HG02840 (cell line): ENCODE measurements at regions not wholly inside any gene's neighbourhood (a gene's known extent, or its start where the extent isn't known, plus 50 kb on each side); places are given as distances from the start of the nearest gene placed in this dataset.

Experiments
- ATAC-seq: cut with Tn5 transposase; IDR thresholded peaks from one replicate; pipeline ENCODE4 v1.9.1; 2021; ENCODE audit warnings: mild to moderate bottlenecking, moderate library complexity, moderate number of reproducible peaks; ENCODE audit not compliant: unreplicated experiment, low FRiP score

GRCh38 chr7:33841031-33841430, 64.3 kb upstream of the BMPER start:
- no peak for ATAC-seq

- ATAC-seq: no peak
These were observed 63.6 kb upstream of the BMPER start for GRCh38 chr7:33841705-33842129.

- ATAC-seq: no peak
These were observed 63.2 kb upstream of the BMPER start for GRCh38 chr7:33842150-33842549.

GRCh38 chr7:33845991-33846509, 59.3 kb upstream of the BMPER start:
- no peak for ATAC-seq

GRCh38 chr7:33849004-33849403, 56.3 kb upstream of the BMPER start:
- ATAC-seq: no peak

GRCh38 chr7:33849971-33850559, 55.3 kb upstream of the BMPER start:
- no peak for ATAC-seq

GRCh38 chr7:33850768-33851167, 54.6 kb upstream of the BMPER start:
- ATAC-seq: no peak

- no peak for ATAC-seq
These were observed 52.5 kb upstream of the BMPER start for GRCh38 chr7:33852838-33853237.

- ATAC-seq: no peak
These were observed 51.8 kb upstream of the BMPER start for GRCh38 chr7:33853361-33854062.

GRCh38 chr7:33854178-33854577, 51.2 kb upstream of the BMPER start:
- ATAC-seq: no peak

- no peak for ATAC-seq
These were observed 50.5 kb upstream of the BMPER start for GRCh38 chr7:33854801-33855350.
